ENCODE measurements at regions not wholly inside any gene's neighbourhood (a gene's known extent, or its start where the extent isn't known, plus 50 kb on each side); places are given as distances from the start of the nearest gene placed in this dataset.
"Not testable (repeated sequence)": the region's sequence is repeated elsewhere in the genome, so short reads cannot be mapped to it uniquely, and the experiment has no call there.

- Histone ChIP-seq H3K9me3 (no peaks in the 10 kb centered on the region), H3K4me3 (ENCODE audit: low read depth, low read length) (no peak overlapping the region), H3K27me3 (no peaks in the 10 kb centered on the region), H3K36me3 (no peaks in the 10 kb centered on the region), H3K4me1 (no peaks in the 10 kb centered on the region)
- no peak for TF ChIP-seq CTCF (IDR thresholded peaks at IDR 0.05; ENCODE audit: low read depth, low read length)
- DNase-seq, result no peak
Observed at GRCh38 chr3:75332794-75333193, 331.3 kb upstream of the FRG2C start.

DNA sequence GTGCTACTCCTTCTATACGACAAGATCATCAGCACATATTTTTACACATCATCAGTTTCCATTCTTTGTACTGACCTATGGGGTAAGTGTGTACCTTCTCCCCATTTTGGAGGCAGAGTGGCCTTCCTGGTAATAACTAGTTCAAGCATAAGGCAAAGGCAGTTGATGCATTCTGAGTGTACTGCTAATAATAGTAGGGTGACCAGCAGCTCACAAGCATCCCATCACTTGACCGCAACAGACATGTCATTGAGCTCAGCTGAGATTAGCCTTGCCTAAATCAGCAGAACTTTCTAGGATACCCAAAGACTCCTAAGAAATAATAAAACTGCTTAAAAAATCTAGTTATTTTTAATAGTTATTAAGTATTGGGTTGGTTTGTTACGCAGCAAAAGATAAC is 329.8 kb upstream of the FRG2C start:
- DNase-seq, result no peak
- H3K27me3 ChIP-seq, result no peaks in the 10 kb centered on the region
- no peak overlapping the region for H3K4me3 ChIP-seq (ENCODE audit: low read depth, low read length)
- no peaks in the 10 kb centered on the region for H3K4me1 ChIP-seq
- H3K36me3 ChIP-seq, result no peaks in the 10 kb centered on the region
- no peaks in the 10 kb centered on the region for H3K9me3 ChIP-seq
- no peak for TF ChIP-seq CTCF (IDR thresholded peaks at IDR 0.05; ENCODE audit: low read depth, low read length)

DNA sequence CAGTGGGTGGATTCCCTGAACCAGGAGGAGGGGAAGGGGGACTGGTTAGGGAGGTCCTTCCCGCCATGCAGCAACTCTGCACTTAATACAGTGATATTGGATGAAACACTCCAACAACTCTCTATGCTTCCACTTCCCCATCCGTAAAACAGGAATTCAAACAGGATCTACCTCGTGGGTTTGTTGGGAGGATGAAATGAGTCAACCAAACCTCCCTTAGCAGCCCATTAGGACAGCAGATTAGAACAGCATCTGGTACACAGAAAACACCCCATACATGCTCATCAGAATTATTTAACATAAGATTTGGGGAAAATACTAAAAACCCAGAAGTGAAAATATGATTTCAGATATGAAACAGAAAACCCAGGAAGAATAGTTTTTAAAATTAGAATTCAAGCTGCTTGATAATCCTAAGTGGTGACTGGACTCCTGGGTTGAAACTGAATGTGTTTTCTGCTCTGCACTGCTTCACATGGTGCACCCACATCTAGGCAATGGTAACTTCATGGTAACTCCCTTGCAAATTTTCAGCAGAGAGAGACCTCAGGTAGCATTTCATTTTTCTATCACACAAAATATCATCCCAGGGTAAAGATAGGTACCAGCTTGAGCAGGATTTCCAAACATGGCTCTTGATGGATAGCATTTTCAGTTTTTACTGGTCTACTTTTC is 326.8 kb upstream of the FRG2C start:
- H3K4me3 ChIP-seq (ENCODE audit: low read depth, low read length), result no peak overlapping the region
- no peak for TF ChIP-seq CTCF (IDR thresholded peaks at IDR 0.05; ENCODE audit: low read depth, low read length)
- no peaks in the 10 kb centered on the region for H3K4me1 ChIP-seq
- no peak for DNase-seq
- H3K9me3 ChIP-seq, result no peaks in the 10 kb centered on the region
- no peaks in the 10 kb centered on the region for H3K36me3 ChIP-seq
- no peaks in the 10 kb centered on the region for H3K27me3 ChIP-seq

GRCh38 chr3:75338342-75338741 is 325.8 kb upstream of the FRG2C start:
- Histone ChIP-seq H3K4me3 (ENCODE audit: low read depth, low read length) (no peak overlapping the region), H3K27me3 (no peaks in the 10 kb centered on the region)

GRCh38 chr3:75341324-75342067 is 322.6 kb upstream of the FRG2C start:
- no peaks in the 10 kb centered on the region for H3K27me3 ChIP-seq
- no peak for DNase-seq
- no peak for TF ChIP-seq CTCF (IDR thresholded peaks at IDR 0.05; ENCODE audit: low read depth, low read length)
- no peaks in the 10 kb centered on the region for H3K36me3 ChIP-seq
- no peaks in the 10 kb centered on the region for H3K9me3 ChIP-seq
- H3K4me1 ChIP-seq, result no peaks in the 10 kb centered on the region
- no peak overlapping the region for H3K4me3 ChIP-seq (ENCODE audit: low read depth, low read length)

More at GRCh38 chr3:75338342-75338741, 325.8 kb upstream of the FRG2C start:
- H3K9me3 ChIP-seq, result no peaks in the 10 kb centered on the region
- H3K36me3 ChIP-seq, result no peaks in the 10 kb centered on the region
- H3K4me1 ChIP-seq, result no peaks in the 10 kb centered on the region
- no peak for DNase-seq
- no peak for TF ChIP-seq CTCF (IDR thresholded peaks at IDR 0.05; ENCODE audit: low read depth, low read length)

GRCh38 chr3:75342425-75342824 is 321.7 kb upstream of the FRG2C start:
- TF ChIP-seq CTCF (IDR thresholded peaks at IDR 0.05; ENCODE audit: low read depth, low read length), result no peak
- H3K36me3 ChIP-seq, result no peaks in the 10 kb centered on the region
- H3K9me3 ChIP-seq, result no peaks in the 10 kb centered on the region
- no peak overlapping the region for H3K4me3 ChIP-seq (ENCODE audit: low read depth, low read length)
- no peaks in the 10 kb centered on the region for H3K27me3 ChIP-seq
- no peak for DNase-seq
- no peaks in the 10 kb centered on the region for H3K4me1 ChIP-seq

- H3K27me3 ChIP-seq; H3K4me3 ChIP-seq (ENCODE audit: low read depth, low read length); H3K36me3 ChIP-seq; H3K9me3 ChIP-seq; H3K4me1 ChIP-seq; DNase-seq: not testable (repeated sequence)
Observed at GRCh38 chr3:75350536-75350935, 313.6 kb upstream of the FRG2C start.

DNA sequence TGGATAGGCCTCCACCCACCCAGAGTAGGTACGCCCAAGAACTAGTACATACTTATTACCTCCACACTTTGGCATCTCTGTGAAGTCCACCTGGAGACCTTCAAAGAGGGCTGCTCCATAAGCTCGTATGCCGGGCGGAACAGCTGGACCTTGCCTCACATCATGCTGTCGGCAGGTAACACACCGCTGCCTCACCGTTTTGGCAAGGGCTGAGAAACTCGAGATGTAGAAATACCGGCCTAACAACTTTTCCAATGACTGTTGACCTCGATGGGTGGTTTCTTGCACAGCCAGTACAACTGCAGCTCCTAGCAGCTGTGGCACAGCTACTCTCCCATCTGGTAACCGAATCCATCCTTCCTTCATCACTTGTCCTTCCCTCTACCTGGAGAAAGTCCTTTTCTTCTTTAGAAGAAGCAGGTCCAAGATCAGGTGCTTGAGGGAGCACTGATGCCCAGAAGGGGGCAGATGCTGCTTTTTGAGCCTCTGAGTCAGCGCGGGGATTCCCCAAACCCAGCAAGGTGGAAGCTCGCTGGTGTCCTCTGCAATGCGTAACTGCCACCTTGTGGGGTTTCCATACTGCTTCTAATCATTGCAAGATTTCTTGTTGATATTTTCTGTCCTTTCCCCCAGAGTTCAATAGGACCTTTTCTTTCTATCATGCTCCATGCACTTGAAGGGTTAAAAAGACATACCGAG is 301.9 kb upstream of the FRG2C start:
- H3K4me1 ChIP-seq; H3K27me3 ChIP-seq; H3K9me3 ChIP-seq; DNase-seq; H3K36me3 ChIP-seq; H3K4me3 ChIP-seq (ENCODE audit: low read depth, low read length): not testable (repeated sequence)
